ENCODE measurements at regions not wholly inside any gene's neighbourhood (a gene's known extent, or its start where the extent isn't known, plus 50 kb on each side); places are given as distances from the start of the nearest gene placed in this dataset.

GRCh38 chr15:36130641-36131310 is 448.6 kb upstream of the CDIN1 start:
- no peak for TF ChIP-seq CTCF (IDR thresholded peaks at IDR 0.05; ENCODE audit: insufficient read depth, low read depth, low read length)
- TF ChIP-seq EZH2 (IDR thresholded peaks at IDR 0.05; ENCODE audit: insufficient read depth, low read length), result no peak

All from astrocyte (in vitro differentiated cells and primary cell).